NT2/D1 (cell line): ENCODE measurements at regions not wholly inside any gene's neighbourhood (a gene's known extent, or its start where the extent isn't known, plus 50 kb on each side); places are given as distances from the start of the nearest gene placed in this dataset.

Experiments
- SUZ12 ChIP-seq: IDR thresholded peaks from 2 replicates; pipeline ENCODE4 v1.6.1; 2011; ENCODE audit not compliant: insufficient read length, insufficient read depth; ENCODE audit errors: extremely low read depth
- YY1 ChIP-seq: IDR thresholded peaks from 2 replicates; pipeline ENCODE4 v1.6.1; 2011; ENCODE audit not compliant: insufficient read length, insufficient read depth

- TF ChIP-seq YY1 (no peak), SUZ12 (no peak)
Observed at GRCh38 chr9:115864581-115864980, 289.0 kb upstream of the PAPPA start.
